ENCODE measurements at regions not wholly inside any gene's neighbourhood (a gene's known extent, or its start where the extent isn't known, plus 50 kb on each side); places are given as distances from the start of the nearest gene placed in this dataset.
"Not testable (repeated sequence)": the region's sequence is repeated elsewhere in the genome, so short reads cannot be mapped to it uniquely, and the experiment has no call there.

GRCh38 chr19:7400815-7401214 is 52.1 kb downstream of the ARHGEF18 start:
- H3K27ac Mint-ChIP-seq = peak overlapping the region in 3 of 8 donors; percentile 14 to 63 (median 44)
- no peaks in the 10 kb centered on the region for H3K27me3 ChIP-seq (ENCODE audit: insufficient read depth, low read length, poor library complexity, severe bottlenecking)
- H3K9me3 ChIP-seq (ENCODE audit: low read length) = no peaks in the 10 kb centered on the region
- no peak overlapping the region for H3K27ac ChIP-seq (ENCODE audit: low read depth, low read length)
- no peaks in the 10 kb centered on the region for H3K9me3 Mint-ChIP-seq
- no peaks in the 10 kb centered on the region for H3K27me3 Mint-ChIP-seq
- POLR2A ChIA-PET = no interaction called here
- no peak for DNase-seq
- peaks cover 17% of the 10 kb centered on the region for H3K4me1 ChIP-seq (ENCODE audit: insufficient read depth, low read length)
- H3K36me3 ChIP-seq (ENCODE audit: insufficient read depth, low read length) = peaks cover 11% of the 10 kb centered on the region
- H3K4me3 ChIP-seq (ENCODE audit: low read length) = no peak overlapping the region
- H3K36me3 Mint-ChIP-seq = peaks cover 0 to 68% (median 11%) of the 10 kb centered on the region in 3 donors
- CTCF ChIA-PET = no interaction called here
- H3K4me3 Mint-ChIP-seq = no peak overlapping the region
- H3K4me1 Mint-ChIP-seq = peaks cover 30 to 67% (median 36%) of the 10 kb centered on the region in 3 donors

- H3K4me1 Mint-ChIP-seq = peaks cover 27 to 64% (median 28%) of the 10 kb centered on the region in 3 donors
- Histone ChIP-seq H3K27ac (ENCODE audit: low read depth, low read length) (no peak overlapping the region), H3K4me1 (ENCODE audit: insufficient read depth, low read length) (peaks cover 15% of the 10 kb centered on the region), H3K9me3 (ENCODE audit: low read length) (no peaks in the 10 kb centered on the region), H3K27me3 (ENCODE audit: insufficient read depth, low read length, poor library complexity, severe bottlenecking) (no peaks in the 10 kb centered on the region), H3K36me3 (ENCODE audit: insufficient read depth, low read length) (peaks cover 16% of the 10 kb centered on the region), H3K4me3 (ENCODE audit: low read length) (no peak overlapping the region)
- peaks cover 0 to 69% (median 7%) of the 10 kb centered on the region in 3 donors for H3K36me3 Mint-ChIP-seq
- peak overlapping the region in 1 of 8 donors; percentile 96 for H3K27ac Mint-ChIP-seq
- H3K27me3 Mint-ChIP-seq = no peaks in the 10 kb centered on the region
- H3K4me3 Mint-ChIP-seq = no peak overlapping the region
- no peak for DNase-seq
- CTCF ChIA-PET = no interaction called here
- POLR2A ChIA-PET = no interaction called here
- H3K9me3 Mint-ChIP-seq = no peaks in the 10 kb centered on the region
Measured at GRCh38 chr19:7401694-7402093, 53.0 kb downstream of the ARHGEF18 start.

GRCh38 chr19:7405482-7405881 is 56.7 kb downstream of the ARHGEF18 start:
- CTCF ChIA-PET = not testable (repeated sequence)

GRCh38 chr19:7408251-7408650 is 59.5 kb downstream of the ARHGEF18 start:
- Mint-ChIP-seq H3K27ac (peak overlapping the region in 1 of 8 donors; percentile 30), H3K36me3 (peaks cover 4 to 54% (median 12%) of the 10 kb centered on the region in 3 donors), H3K9me3 (no peaks in the 10 kb centered on the region), H3K4me1 (peaks cover 25 to 47% (median 33%) of the 10 kb centered on the region in 3 donors), H3K27me3 (no peaks in the 10 kb centered on the region), H3K4me3 (no peak overlapping the region)
- DNase-seq = no peak
- H3K27me3 ChIP-seq (ENCODE audit: insufficient read depth, low read length, poor library complexity, severe bottlenecking) = no peaks in the 10 kb centered on the region
- peaks cover 10% of the 10 kb centered on the region for H3K36me3 ChIP-seq (ENCODE audit: insufficient read depth, low read length)
- H3K27ac ChIP-seq (ENCODE audit: low read depth, low read length) = no peak overlapping the region
- no peaks in the 10 kb centered on the region for H3K9me3 ChIP-seq (ENCODE audit: low read length)
- ChIA-PET CTCF (interaction anchor here (1.6 kb wide), 1 partner anchor 54 kb away, joined by 3 read pairs; no protein-coding TSS in a partner anchor), POLR2A (interaction anchor here (0.7 kb wide), 1 partner anchor 14 kb away, joined by 5 read pairs; no protein-coding TSS in a partner anchor)
- H3K4me3 ChIP-seq (ENCODE audit: low read length) = no peak overlapping the region
- H3K4me1 ChIP-seq (ENCODE audit: insufficient read depth, low read length) = peaks cover 17% of the 10 kb centered on the region

More at GRCh38 chr19:7405482-7405881, 56.7 kb downstream of the ARHGEF18 start:
- Histone ChIP-seq H3K4me1 (ENCODE audit: insufficient read depth, low read length) (peaks cover 17% of the 10 kb centered on the region), H3K36me3 (ENCODE audit: insufficient read depth, low read length) (peaks cover 15% of the 10 kb centered on the region)
- H3K4me3 Mint-ChIP-seq; DNase-seq; H3K9me3 Mint-ChIP-seq; POLR2A ChIA-PET; H3K4me3 ChIP-seq (ENCODE audit: low read length); H3K27ac ChIP-seq (ENCODE audit: low read depth, low read length); H3K27me3 ChIP-seq (ENCODE audit: insufficient read depth, low read length, poor library complexity, severe bottlenecking); H3K27me3 Mint-ChIP-seq; H3K9me3 ChIP-seq (ENCODE audit: low read length): not testable (repeated sequence)
- Mint-ChIP-seq H3K36me3 (peaks cover 0 to 59% (median 7%) of the 10 kb centered on the region in 3 donors), H3K4me1 (peaks cover 22 to 53% (median 28%) of the 10 kb centered on the region in 3 donors), H3K27ac (peak overlapping the region in 3 of 8 donors; percentile 10 to 43 (median 43))

- ChIA-PET POLR2A (no interaction called here), CTCF (no interaction called here)
- H3K4me1 ChIP-seq (ENCODE audit: insufficient read depth, low read length) = peaks cover 17% of the 10 kb centered on the region
- Mint-ChIP-seq H3K4me1 (peaks cover 30 to 54% (median 39%) of the 10 kb centered on the region in 3 donors), H3K27ac (peak overlapping the region in 1 of 8 donors; percentile 71), H3K4me3 (no peak overlapping the region), H3K36me3 (peaks cover 4 to 53% (median 10%) of the 10 kb centered on the region in 3 donors), H3K9me3 (no peaks in the 10 kb centered on the region), H3K27me3 (no peaks in the 10 kb centered on the region)
- peaks cover 8% of the 10 kb centered on the region for H3K36me3 ChIP-seq (ENCODE audit: insufficient read depth, low read length)
- no peak for DNase-seq
- no peak overlapping the region for H3K27ac ChIP-seq (ENCODE audit: low read depth, low read length)
- no peak overlapping the region for H3K4me3 ChIP-seq (ENCODE audit: low read length)
- no peaks in the 10 kb centered on the region for H3K27me3 ChIP-seq (ENCODE audit: insufficient read depth, low read length, poor library complexity, severe bottlenecking)
- H3K9me3 ChIP-seq (ENCODE audit: low read length) = no peaks in the 10 kb centered on the region
Measured at GRCh38 chr19:7410946-7411345, 62.2 kb downstream of the ARHGEF18 start.

GRCh38 chr19:7413629-7414028 is 64.9 kb downstream of the ARHGEF18 start:
- H3K4me1 Mint-ChIP-seq = peaks cover 30 to 50% (median 41%) of the 10 kb centered on the region in 3 donors
- no peak overlapping the region for H3K4me3 Mint-ChIP-seq
- no peak overlapping the region for H3K4me3 ChIP-seq (ENCODE audit: low read length)
- H3K4me1 ChIP-seq (ENCODE audit: insufficient read depth, low read length) = peaks cover 7% of the 10 kb centered on the region
- no peak for DNase-seq
- peaks cover 4 to 54% (median 11%) of the 10 kb centered on the region in 3 donors for H3K36me3 Mint-ChIP-seq
- no peaks in the 10 kb centered on the region for H3K9me3 ChIP-seq (ENCODE audit: low read length)
- ChIA-PET POLR2A (no interaction called here), CTCF (interaction anchor here (0.6 kb wide), 1 partner anchor 57 kb away, joined by 3 read pairs; no protein-coding TSS in a partner anchor)
- H3K9me3 Mint-ChIP-seq = no peaks in the 10 kb centered on the region
- no peak overlapping the region for H3K27ac ChIP-seq (ENCODE audit: low read depth, low read length)
- no peaks in the 10 kb centered on the region for H3K27me3 Mint-ChIP-seq
- peaks cover 1% of the 10 kb centered on the region for H3K36me3 ChIP-seq (ENCODE audit: insufficient read depth, low read length)
- H3K27ac Mint-ChIP-seq = peak overlapping the region in 2 of 8 donors; percentile 40 to 56
- no peaks in the 10 kb centered on the region for H3K27me3 ChIP-seq (ENCODE audit: insufficient read depth, low read length, poor library complexity, severe bottlenecking)

- ChIA-PET CTCF (no interaction called here), POLR2A (interaction anchor here (0.6 kb wide), 1 partner anchor 62 kb away, joined by 9 read pairs; no protein-coding TSS in a partner anchor)
- no peaks in the 10 kb centered on the region for H3K27me3 ChIP-seq (ENCODE audit: insufficient read depth, low read length, poor library complexity, severe bottlenecking)
- no peak overlapping the region for H3K27ac ChIP-seq (ENCODE audit: low read depth, low read length)
- no peak for DNase-seq
- no peak overlapping the region for H3K4me3 Mint-ChIP-seq
- no peaks in the 10 kb centered on the region for H3K9me3 Mint-ChIP-seq
- H3K4me1 Mint-ChIP-seq = peaks cover 33 to 52% (median 40%) of the 10 kb centered on the region in 3 donors
- no peaks in the 10 kb centered on the region for H3K9me3 ChIP-seq (ENCODE audit: low read length)
- peak overlapping the region in 2 of 8 donors; percentile 43 to 79 for H3K27ac Mint-ChIP-seq
- no peak overlapping the region for H3K4me3 ChIP-seq (ENCODE audit: low read length)
- peaks cover 4 to 63% (median 11%) of the 10 kb centered on the region in 3 donors for H3K36me3 Mint-ChIP-seq
- H3K36me3 ChIP-seq (ENCODE audit: insufficient read depth, low read length) = no peaks in the 10 kb centered on the region
- H3K4me1 ChIP-seq (ENCODE audit: insufficient read depth, low read length) = peaks cover 2% of the 10 kb centered on the region
- H3K27me3 Mint-ChIP-seq = no peaks in the 10 kb centered on the region
Measured at GRCh38 chr19:7415163-7415856, 66.6 kb downstream of the ARHGEF18 start.

- peaks cover 4 to 66% (median 12%) of the 10 kb centered on the region in 3 donors for H3K36me3 Mint-ChIP-seq
- H3K27me3 Mint-ChIP-seq = no peaks in the 10 kb centered on the region
- peaks cover 31 to 50% (median 40%) of the 10 kb centered on the region in 3 donors for H3K4me1 Mint-ChIP-seq
- no peak overlapping the region for H3K4me3 ChIP-seq (ENCODE audit: low read length)
- ChIA-PET POLR2A (no interaction called here), CTCF (no interaction called here)
- peak overlapping the region in 1 of 8 donors; percentile 43 for H3K27ac Mint-ChIP-seq
- H3K4me3 Mint-ChIP-seq = no peak overlapping the region
- H3K27ac ChIP-seq (ENCODE audit: low read depth, low read length) = no peak overlapping the region
- peaks cover 5% of the 10 kb centered on the region for H3K36me3 ChIP-seq (ENCODE audit: insufficient read depth, low read length)
- no peaks in the 10 kb centered on the region for H3K4me1 ChIP-seq (ENCODE audit: insufficient read depth, low read length)
- no peaks in the 10 kb centered on the region for H3K27me3 ChIP-seq (ENCODE audit: insufficient read depth, low read length, poor library complexity, severe bottlenecking)
- H3K9me3 ChIP-seq (ENCODE audit: low read length) = no peaks in the 10 kb centered on the region
- H3K9me3 Mint-ChIP-seq = no peaks in the 10 kb centered on the region
- DNase-seq = no peak
Measured at GRCh38 chr19:7415857-7416371, 67.2 kb downstream of the ARHGEF18 start.
